ENCODE measurements at regions not wholly inside any gene's neighbourhood (a gene's known extent, or its start where the extent isn't known, plus 50 kb on each side); places are given as distances from the start of the nearest gene placed in this dataset.

DNA sequence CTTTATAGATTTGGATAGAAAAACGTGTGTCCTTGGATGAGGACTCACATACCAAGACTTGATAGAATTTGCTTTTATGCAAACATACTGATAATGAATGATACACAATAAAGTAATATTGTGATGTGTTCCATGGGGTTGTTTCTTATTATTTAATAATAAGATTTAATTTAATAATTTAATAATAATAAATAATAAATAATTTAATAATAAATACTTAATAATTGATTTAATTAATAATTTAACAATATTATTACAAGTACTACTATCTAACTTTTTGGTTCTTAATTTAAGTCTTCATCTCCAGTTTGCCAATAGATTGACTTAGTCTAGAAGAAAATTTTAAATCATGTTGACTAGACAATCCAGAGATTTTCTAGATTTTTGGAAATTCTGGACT lies 909.2 kb upstream of the PCDH20 start:
- Histone ChIP-seq H2BK120ac (ENCODE audit: low read depth, low read length, poor library complexity, severe bottlenecking) (no peak overlapping the region), H3K9ac (ENCODE audit: extremely low read depth, insufficient read length, low read length) (no peak overlapping the region), H4K20me1 (ENCODE audit: control insufficient read depth, insufficient read depth, insufficient read length) (no peaks in the 10 kb centered on the region), H3K56ac (ENCODE audit: insufficient read length, low read depth, low read length) (no peak overlapping the region), H2BK15ac (ENCODE audit: low read depth, low read length) (no peak overlapping the region), H3K27ac (ENCODE audit: insufficient read length, low read depth, low read length) (no peak overlapping the region), H3K4me1 (ENCODE audit: insufficient read depth, low read length) (no peaks in the 10 kb centered on the region), H3K79me1 (ENCODE audit: insufficient read depth, low read depth, low read length, poor library complexity, severe bottlenecking) (no peaks in the 10 kb centered on the region), H2BK12ac (ENCODE audit: insufficient read length, low read depth, low read length) (no peak overlapping the region), H2AFZ (ENCODE audit: low read length) (no peak overlapping the region), H3K27me3 (ENCODE audit: insufficient read depth, low read length) (no peaks in the 10 kb centered on the region), H3K14ac (ENCODE audit: insufficient read depth, low read length) (no peak overlapping the region), H3K4me2 (ENCODE audit: insufficient read depth, insufficient read length, low read length) (no peak overlapping the region), H3T11ph (ENCODE audit: low read length) (no peak overlapping the region), H4K8ac (replicated peaks; ENCODE audit: insufficient read length, low read depth, low read length) (no peak overlapping the region), H2BK20ac (ENCODE audit: low read depth, low read length, poor library complexity, severe bottlenecking) (no peak overlapping the region), H3K18ac (ENCODE audit: insufficient read length, low read depth, low read length) (no peak overlapping the region), H2AK5ac (ENCODE audit: insufficient read length, low read length) (no peak overlapping the region), H3K23me2 (ENCODE audit: insufficient read length, low read depth, low read length, poor library complexity, severe bottlenecking) (no peaks in the 10 kb centered on the region), H3K9me3 (ENCODE audit: control insufficient read depth, low read depth, low read length) (no peaks in the 10 kb centered on the region), H4K91ac (ENCODE audit: insufficient read length, low read depth, low read length) (no peak overlapping the region), H2BK5ac (ENCODE audit: insufficient read length, low read length) (no peak overlapping the region), H3K4ac (ENCODE audit: low read depth, low read length) (no peak overlapping the region), H3K79me2 (ENCODE audit: insufficient read depth, low read length) (no peaks in the 10 kb centered on the region), H3K23ac (ENCODE audit: insufficient read length, low read depth, low read length) (no peak overlapping the region), H4K5ac (ENCODE audit: insufficient read length, low read depth, low read length) (no peak overlapping the region)
- H3K4me1 Mint-ChIP-seq, result no peaks in the 10 kb centered on the region
- peaks cover 5 to 9% of the 10 kb centered on the region in 2 experiments; a peak in 4 of 5 replicates for H3K9me3 Mint-ChIP-seq
- TF ChIP-seq, protein P1, sequence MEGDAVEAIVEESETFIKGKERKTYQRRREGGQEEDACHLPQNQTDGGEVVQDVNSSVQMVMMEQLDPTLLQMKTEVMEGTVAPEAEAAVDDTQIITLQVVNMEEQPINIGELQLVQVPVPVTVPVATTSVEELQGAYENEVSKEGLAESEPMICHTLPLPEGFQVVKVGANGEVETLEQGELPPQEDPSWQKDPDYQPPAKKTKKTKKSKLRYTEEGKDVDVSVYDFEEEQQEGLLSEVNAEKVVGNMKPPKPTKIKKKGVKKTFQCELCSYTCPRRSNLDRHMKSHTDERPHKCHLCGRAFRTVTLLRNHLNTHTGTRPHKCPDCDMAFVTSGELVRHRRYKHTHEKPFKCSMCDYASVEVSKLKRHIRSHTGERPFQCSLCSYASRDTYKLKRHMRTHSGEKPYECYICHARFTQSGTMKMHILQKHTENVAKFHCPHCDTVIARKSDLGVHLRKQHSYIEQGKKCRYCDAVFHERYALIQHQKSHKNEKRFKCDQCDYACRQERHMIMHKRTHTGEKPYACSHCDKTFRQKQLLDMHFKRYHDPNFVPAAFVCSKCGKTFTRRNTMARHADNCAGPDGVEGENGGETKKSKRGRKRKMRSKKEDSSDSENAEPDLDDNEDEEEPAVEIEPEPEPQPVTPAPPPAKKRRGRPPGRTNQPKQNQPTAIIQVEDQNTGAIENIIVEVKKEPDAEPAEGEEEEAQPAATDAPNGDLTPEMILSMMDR (conservative IDR thresholded peaks at IDR 0.05), result no peak
- H3K27ac Mint-ChIP-seq, result no peak overlapping the region
- H3K27me3 Mint-ChIP-seq (ENCODE audit: low read depth), result no peaks in the 10 kb centered on the region
- H3K4me3 Mint-ChIP-seq, result no peak overlapping the region
- DNase-seq, result no peak
- WGBS (ENCODE audit: extremely low coverage, insufficient read length, low lambda C conversion rate), result no CpG with 5 or more reads among the region's 1 CpG
- H3K36me3 Mint-ChIP-seq (ENCODE audit: insufficient read depth in 1 of 3, low read depth in 3 of 3), result peaks cover 0 to 7% (median 0%) of the 10 kb centered on the region in 3 experiments; a peak in 2 of 7 replicates
